H9 (cell line): ENCODE measurements at regions not wholly inside any gene's neighbourhood (a gene's known extent, or its start where the extent isn't known, plus 50 kb on each side); places are given as distances from the start of the nearest gene placed in this dataset.

Experiments
- DNase-seq: peaks from one replicate; pipeline ENCODE4 v3.0.0-alpha.2; 2017
- H2AFZ ChIP-seq: one replicate; pipeline ENCODE4 v1.6.1; 2013; ENCODE audit warnings: mild to moderate bottlenecking, low read length, control low read depth, moderate library complexity
- H2AK5ac ChIP-seq: 2 replicates; pipeline ENCODE4 v1.6.1; 2013; ENCODE audit warnings: low read length, control low read depth, mixed read lengths; ENCODE audit not compliant: insufficient read length
- H2BK120ac ChIP-seq: one replicate; pipeline ENCODE4 v1.6.1; 2013; ENCODE audit warnings: low read depth, mild to moderate bottlenecking, low read length, control low read depth, inconsistent platforms; ENCODE audit not compliant: poor library complexity, severe bottlenecking
- H2BK12ac ChIP-seq: 2 replicates; pipeline ENCODE4 v1.6.1; 2013; ENCODE audit warnings: low read length, control low read depth, mixed read lengths, low read depth; ENCODE audit not compliant: insufficient read length
- H2BK15ac ChIP-seq: 2 replicates; pipeline ENCODE4 v1.6.1; 2013; ENCODE audit warnings: low read depth, low read length, control low read depth
- H2BK20ac ChIP-seq: one replicate; pipeline ENCODE4 v1.6.1; 2013; ENCODE audit warnings: low read depth, mild to moderate bottlenecking, low read length, control low read depth, inconsistent platforms; ENCODE audit not compliant: poor library complexity, severe bottlenecking
- H2BK5ac ChIP-seq: 2 replicates; pipeline ENCODE4 v1.6.1; 2013; ENCODE audit warnings: low read length, control low read depth, mixed read lengths; ENCODE audit not compliant: insufficient read length
- H3K14ac ChIP-seq: 2 replicates; pipeline ENCODE4 v1.6.1; 2013; ENCODE audit warnings: low read length, control low read depth; ENCODE audit not compliant: insufficient read depth
- H3K18ac ChIP-seq: 2 replicates; pipeline ENCODE4 v1.6.1; 2013; ENCODE audit warnings: low read depth, mild to moderate bottlenecking, mixed read lengths, low read length, control low read depth; ENCODE audit not compliant: insufficient read length
- H3K23ac ChIP-seq: 2 replicates; pipeline ENCODE4 v1.6.1; 2013; ENCODE audit warnings: low read length, control low read depth, mixed read lengths, low read depth; ENCODE audit not compliant: insufficient read length
- H3K23me2 ChIP-seq: 2 replicates; pipeline ENCODE4 v1.6.1; 2013; ENCODE audit warnings: low read depth, mild to moderate bottlenecking, mixed read lengths, low read length, control low read depth; ENCODE audit not compliant: insufficient read length, poor library complexity, severe bottlenecking
- H3K27ac ChIP-seq: 2 replicates; pipeline ENCODE4 v1.5.1; 2013; ENCODE audit warnings: low read length, control low read depth, mixed read lengths, low read depth; ENCODE audit not compliant: insufficient read length
- H3K27me3 ChIP-seq: 2 replicates; pipeline ENCODE4 v1.6.1; 2013; ENCODE audit warnings: low read length, control low read depth, inconsistent platforms; ENCODE audit not compliant: insufficient read depth
- H3K4ac ChIP-seq: 2 replicates; pipeline ENCODE4 v1.6.1; 2013; ENCODE audit warnings: low read depth, mild to moderate bottlenecking, control low read depth, inconsistent platforms, low read length, moderate library complexity
- H3K4me1 ChIP-seq: 2 replicates; pipeline ENCODE4 v1.6.1; 2013; ENCODE audit warnings: low read length, control low read depth, inconsistent platforms; ENCODE audit not compliant: insufficient read depth
- H3K4me2 ChIP-seq: 2 replicates; pipeline ENCODE4 v1.6.1; 2013; ENCODE audit warnings: low read length, control low read depth, mixed read lengths; ENCODE audit not compliant: insufficient read length, insufficient read depth
- H3K56ac ChIP-seq: 2 replicates; pipeline ENCODE4 v1.6.1; 2013; ENCODE audit warnings: low read depth, mild to moderate bottlenecking, mixed read lengths, low read length, control low read depth; ENCODE audit not compliant: insufficient read length
- H3K79me1 ChIP-seq: 2 replicates; pipeline ENCODE4 v1.6.1; 2013; ENCODE audit warnings: low read depth, mild to moderate bottlenecking, moderate library complexity, low read length, control low read depth, inconsistent platforms; ENCODE audit not compliant: insufficient read depth, poor library complexity, severe bottlenecking
- H3K79me2 ChIP-seq: 2 replicates; pipeline ENCODE4 v1.6.1; 2013; ENCODE audit warnings: low read length, control low read depth, inconsistent platforms; ENCODE audit not compliant: insufficient read depth
- H3K9ac ChIP-seq: 2 replicates; pipeline ENCODE4 v1.6.1; 2013; ENCODE audit warnings: low read length, control low read depth, mixed read lengths; ENCODE audit not compliant: insufficient read length; ENCODE audit errors: extremely low read depth
- H3K9me3 ChIP-seq: one replicate; pipeline ENCODE4 v1.6.1; 2013; ENCODE audit warnings: low read depth, low read length, inconsistent platforms; ENCODE audit not compliant: control insufficient read depth
- H3T11ph ChIP-seq: one replicate; pipeline ENCODE4 v1.6.1; 2013; ENCODE audit warnings: mild to moderate bottlenecking, low read length, control low read depth, inconsistent platforms
- H4K20me1 ChIP-seq: one replicate; pipeline ENCODE4 v1.6.1; 2013; ENCODE audit not compliant: control insufficient read depth, insufficient read length, insufficient read depth
- H4K5ac ChIP-seq: 2 replicates; pipeline ENCODE4 v1.6.1; 2013; ENCODE audit warnings: low read depth, mild to moderate bottlenecking, mixed read lengths, low read length, control low read depth; ENCODE audit not compliant: insufficient read length
- H4K8ac ChIP-seq: replicated peaks from 2 replicates; pipeline ENCODE4 v1.6.1; 2013; ENCODE audit warnings: low read length, control low read depth, mixed read lengths, low read depth; ENCODE audit not compliant: insufficient read length
- H4K91ac ChIP-seq: 2 replicates; pipeline ENCODE4 v1.6.1; 2013; ENCODE audit warnings: low read depth, mild to moderate bottlenecking, moderate library complexity, mixed read lengths, low read length, control low read depth; ENCODE audit not compliant: insufficient read length
- H3K27ac Mint-ChIP-seq, 3 experiments: 2 replicates in 2 of 3; 3 replicates in 1 of 3; pipeline ENCODE4 v1.8.0; 2020 to 2021; ENCODE audit warnings: mixed read lengths in 3 of 3, mild to moderate bottlenecking in 1 of 3, moderate library complexity in 1 of 3
- H3K27me3 Mint-ChIP-seq: 2 replicates; pipeline ENCODE4 v1.8.0; 2021; ENCODE audit warnings: low read depth, mild to moderate bottlenecking, moderate library complexity, mixed read lengths
- H3K36me3 Mint-ChIP-seq, 3 experiments: 2 replicates in 2 of 3; 3 replicates in 1 of 3; pipeline ENCODE4 v1.8.0; 2020 to 2021; ENCODE audit warnings: low read depth in 3 of 3, mixed read lengths in 3 of 3; ENCODE audit not compliant: insufficient read depth in 1 of 3
- H3K4me1 Mint-ChIP-seq, 2 experiments: 2 replicates each; pipeline ENCODE4 v1.8.0; 2020; ENCODE audit warnings: mixed read lengths in 2 of 2
- H3K4me3 Mint-ChIP-seq, 2 experiments: 2 replicates in 1 of 2; 3 replicates in 1 of 2; pipeline ENCODE4 v1.8.0; 2020 to 2021; ENCODE audit warnings: mild to moderate bottlenecking in 2 of 2, mixed read lengths in 2 of 2, moderate library complexity in 1 of 2
- H3K9me3 Mint-ChIP-seq, 2 experiments: 2 replicates in 1 of 2; 3 replicates in 1 of 2; pipeline ENCODE4 v1.8.0; 2020; ENCODE audit warnings: mild to moderate bottlenecking in 2 of 2, mixed read lengths in 2 of 2, moderate library complexity in 1 of 2
- CTCF ChIP-seq: fragments of 200-600 bp; sonication (generic); conservative IDR thresholded peaks from 3 replicates; pipeline ENCODE4 v1.8.0; 2021; ENCODE audit warnings: antibody characterized with exemption, mild to moderate bottlenecking
- WGBS: extraction: QIAGEN DNeasy Blood & Tissue Kit; methylation state at CpG from one replicate; pipeline ENCODE4 v1.1.7; 2013; ENCODE audit warnings: missing lambda C conversion rate, low lambda C conversion rate, mixed read lengths; ENCODE audit not compliant: insufficient read length; ENCODE audit errors: extremely low coverage; 5-methylcytosine and 5-hydroxymethylcytosine counted together

- WGBS, result no CpG with 5 or more reads among the region's 3 CpGs
- no peaks in the 10 kb centered on the region for H3K27me3 Mint-ChIP-seq
- H4K8ac ChIP-seq, result no peak overlapping the region
- H4K5ac ChIP-seq, result no peak overlapping the region
- H3K4me2 ChIP-seq, result no peak overlapping the region
- H3K23ac ChIP-seq, result no peak overlapping the region
- H3K27ac ChIP-seq, result no peak overlapping the region
- no peaks in the 10 kb centered on the region for H4K20me1 ChIP-seq
- no peak overlapping the region for H3K27ac Mint-ChIP-seq
- H2BK15ac ChIP-seq, result no peak overlapping the region
- no peak overlapping the region for H3K56ac ChIP-seq
- H2BK120ac ChIP-seq, result no peak overlapping the region
- no peaks in the 10 kb centered on the region for H3K79me2 ChIP-seq
- H2BK20ac ChIP-seq, result no peak overlapping the region
- no peaks in the 10 kb centered on the region for H3K79me1 ChIP-seq
- no peak for DNase-seq
- TF ChIP-seq CTCF, result no peak
- H3K4ac ChIP-seq, result no peak overlapping the region
- H3K9me3 Mint-ChIP-seq, result no peaks in the 10 kb centered on the region
- no peak overlapping the region for H3K4me3 Mint-ChIP-seq
- no peak overlapping the region for H3K9ac ChIP-seq
- no peak overlapping the region for H2BK5ac ChIP-seq
- no peaks in the 10 kb centered on the region for H3K9me3 ChIP-seq
- no peak overlapping the region for H2AK5ac ChIP-seq
- no peak overlapping the region for H2BK12ac ChIP-seq
- peaks cover 2 to 3% of the 10 kb centered on the region in 2 experiments; a peak in 1 of 4 replicates for H3K4me1 Mint-ChIP-seq
- H3K4me1 ChIP-seq, result no peaks in the 10 kb centered on the region
- no peaks in the 10 kb centered on the region for H3K36me3 Mint-ChIP-seq
- no peak overlapping the region for H3T11ph ChIP-seq
- no peaks in the 10 kb centered on the region for H3K27me3 ChIP-seq
- no peaks in the 10 kb centered on the region for H3K23me2 ChIP-seq
- no peak overlapping the region for H3K14ac ChIP-seq
- H4K91ac ChIP-seq, result no peak overlapping the region
- H2AFZ ChIP-seq, result no peak overlapping the region
- no peak overlapping the region for H3K18ac ChIP-seq
These were observed 1069.7 kb downstream of the STIM2 start for GRCh38 chr4:27930291-27930690.
